DOHH2 (cell line): ENCODE measurements at regions not wholly inside any gene's neighbourhood (a gene's known extent, or its start where the extent isn't known, plus 50 kb on each side); places are given as distances from the start of the nearest gene placed in this dataset.

Source experiments
- H3F3A ChIP-seq: fragments of 200-600 bp; sonication (generic), shearing (Covaris generic); 2 replicates; pipeline ENCODE4 v1.6.0; 2016; ENCODE audit warnings: antibody characterized with exemption, mild to moderate bottlenecking; ENCODE audit not compliant: control insufficient read depth, insufficient read depth
- H3K27ac ChIP-seq: fragments of 200-600 bp; sonication (generic); 2 replicates; pipeline ENCODE4 v1.5.1; 2014; ENCODE audit warnings: low read depth, mild to moderate bottlenecking, low read length, moderate library complexity
- H3K27me3 ChIP-seq: fragments of 200-600 bp; sonication (generic); 2 replicates; pipeline ENCODE4 v1.6.1; 2014; ENCODE audit warnings: mild to moderate bottlenecking, low read length, mixed read lengths; ENCODE audit not compliant: control insufficient read depth
- H3K36me3 ChIP-seq: fragments of 200-600 bp; sonication (generic); 2 replicates; pipeline ENCODE4 v1.6.1; 2014; ENCODE audit warnings: mild to moderate bottlenecking, low read length, moderate library complexity, mixed read lengths; ENCODE audit not compliant: control insufficient read depth
- H3K4me1 ChIP-seq: fragments of 200-600 bp; sonication (generic); 2 replicates; pipeline ENCODE4 v1.6.1; 2014; ENCODE audit warnings: mild to moderate bottlenecking, low read length, mixed read lengths; ENCODE audit not compliant: control insufficient read depth
- H3K4me2 ChIP-seq: fragments of 200-600 bp; sonication (generic); 2 replicates; pipeline ENCODE4 v1.6.0; 2014; ENCODE audit warnings: mild to moderate bottlenecking, low read length, moderate library complexity
- H3K4me3 ChIP-seq: fragments of 200-600 bp; sonication (generic); 2 replicates; pipeline ENCODE4 v1.5.1; 2014; ENCODE audit warnings: mild to moderate bottlenecking, low read length, mixed read lengths
- H3K79me2 ChIP-seq: fragments of 200-600 bp; sonication (generic); 2 replicates; pipeline ENCODE4 v1.6.1; 2014; ENCODE audit warnings: mild to moderate bottlenecking, low read length, mixed read lengths; ENCODE audit not compliant: control insufficient read depth
- H3K9me2 ChIP-seq: fragments of 200-600 bp; sonication (generic); replicated peaks from 2 replicates; pipeline ENCODE4 v1.6.1; 2014; ENCODE audit warnings: mild to moderate bottlenecking, low read length, mixed read lengths; ENCODE audit not compliant: control insufficient read depth
- H3K9me3 ChIP-seq: fragments of 200-600 bp; sonication (generic); 2 replicates; pipeline ENCODE4 v1.6.1; 2014; ENCODE audit warnings: antibody characterized with exemption, low read length, mixed read lengths; ENCODE audit not compliant: control insufficient read depth, insufficient read depth
- H4K20me1 ChIP-seq: fragments of 200-600 bp; sonication (generic); 2 replicates; pipeline ENCODE4 v1.6.0; 2014; ENCODE audit warnings: low read depth, mild to moderate bottlenecking, antibody characterized with exemption, low read length, moderate library complexity; ENCODE audit not compliant: control insufficient read depth, insufficient read depth
- CTCF ChIP-seq: fragments of 200-600 bp; sonication (generic); IDR thresholded peaks from one replicate; pipeline ENCODE4 v1.5.1; 2014; ENCODE audit warnings: antibody characterized with exemption, mild to moderate bottlenecking, low read depth, low read length; ENCODE audit not compliant: poor library complexity, severe bottlenecking
- EZH2phosphoT487 ChIP-seq: fragments of 200-600 bp; sonication (generic); IDR thresholded peaks from 2 replicates; pipeline ENCODE4 v1.6.1; 2017; ENCODE audit warnings: borderline replicate concordance, mild to moderate bottlenecking, antibody characterized with exemption, low read length, moderate library complexity, mixed read lengths

GRCh38 chr3:25073423-25073822 is 354.6 kb upstream of the RARB start:
- Histone ChIP-seq H3K9me3 (no peaks in the 10 kb centered on the region), H3K4me1 (no peaks in the 10 kb centered on the region), H3K27me3 (no peaks in the 10 kb centered on the region), H3K9me2 (no peaks in the 10 kb centered on the region), H3K79me2 (no peaks in the 10 kb centered on the region), H3K36me3 (no peaks in the 10 kb centered on the region), H3K4me2 (no peak overlapping the region), H3F3A (no peaks in the 10 kb centered on the region), H3K27ac (no peak overlapping the region), H3K4me3 (no peak overlapping the region), H4K20me1 (no peaks in the 10 kb centered on the region)
- TF ChIP-seq CTCF (no peak), EZH2phosphoT487 (no peak)

- Histone ChIP-seq H3K36me3 (no peaks in the 10 kb centered on the region), H3K4me2 (no peak overlapping the region), H4K20me1 (no peaks in the 10 kb centered on the region), H3K4me3 (no peak overlapping the region), H3K27ac (no peak overlapping the region), H3K27me3 (no peaks in the 10 kb centered on the region), H3F3A (no peaks in the 10 kb centered on the region), H3K4me1 (no peaks in the 10 kb centered on the region), H3K9me3 (no peaks in the 10 kb centered on the region), H3K9me2 (no peaks in the 10 kb centered on the region), H3K79me2 (no peaks in the 10 kb centered on the region)
- TF ChIP-seq CTCF (no peak), EZH2phosphoT487 (no peak)
These were observed 353.9 kb upstream of the RARB start for GRCh38 chr3:25074149-25074548.

GRCh38 chr3:25080461-25080860 is 347.6 kb upstream of the RARB start:
- Histone ChIP-seq H3K4me2 (no peak overlapping the region), H3F3A (no peaks in the 10 kb centered on the region), H3K27ac (no peak overlapping the region), H3K79me2 (no peaks in the 10 kb centered on the region), H4K20me1 (no peaks in the 10 kb centered on the region), H3K27me3 (no peaks in the 10 kb centered on the region), H3K36me3 (no peaks in the 10 kb centered on the region), H3K9me2 (no peaks in the 10 kb centered on the region), H3K9me3 (no peaks in the 10 kb centered on the region), H3K4me1 (no peaks in the 10 kb centered on the region), H3K4me3 (no peak overlapping the region)
- TF ChIP-seq EZH2phosphoT487 (no peak), CTCF (no peak)

- Histone ChIP-seq H3K27me3 (no peaks in the 10 kb centered on the region), H3K9me3 (no peaks in the 10 kb centered on the region), H3F3A (no peaks in the 10 kb centered on the region), H4K20me1 (no peaks in the 10 kb centered on the region), H3K9me2 (no peaks in the 10 kb centered on the region), H3K4me2 (no peak overlapping the region), H3K36me3 (no peaks in the 10 kb centered on the region), H3K4me3 (no peak overlapping the region), H3K27ac (no peak overlapping the region), H3K4me1 (no peaks in the 10 kb centered on the region), H3K79me2 (no peaks in the 10 kb centered on the region)
- TF ChIP-seq CTCF (no peak), EZH2phosphoT487 (no peak)
These were observed 344.0 kb upstream of the RARB start for GRCh38 chr3:25084016-25084415.
